HCT116 (cell line): ENCODE measurements at regions not wholly inside any gene's neighbourhood (a gene's known extent, or its start where the extent isn't known, plus 50 kb on each side); places are given as distances from the start of the nearest gene placed in this dataset.

Source experiments
- CTCF ChIP-seq, 3 experiments: fragments of 200-600 bp in 1 of 3; sonication (generic) in 1 of 3; IDR thresholded peaks in 2 of 3; conservative IDR thresholded peaks in 1 of 3; 2 replicates each; pipeline ENCODE4 v1.5.1; 2012 to 2017; ENCODE audit warnings: low read depth in 2 of 3, low read length in 2 of 3, antibody characterized with exemption in 1 of 3, borderline replicate concordance in 1 of 3, control low read depth in 1 of 3, mild to moderate bottlenecking in 1 of 3, mixed read lengths in 1 of 3, mixed run types in 1 of 3, moderate library complexity in 1 of 3; ENCODE audit not compliant: insufficient read depth in 1 of 3
- EZH2phosphoT487 ChIP-seq: fragments of 200-600 bp; IDR thresholded peaks from 2 replicates; pipeline ENCODE4 v1.6.1; 2018; ENCODE audit warnings: antibody characterized with exemption, borderline replicate concordance
- FOSL1 ChIP-seq: IDR thresholded peaks from 2 replicates; pipeline ENCODE4 v1.6.1; 2012; ENCODE audit warnings: low read depth
- MAX ChIP-seq: IDR thresholded peaks from 2 replicates; pipeline ENCODE4 v1.6.1; 2012
- POLR2A ChIP-seq: IDR thresholded peaks from 2 replicates; pipeline ENCODE4 v1.7.0; 2011; ENCODE audit warnings: borderline replicate concordance; ENCODE audit not compliant: insufficient read depth, insufficient read length; ENCODE audit errors: extremely low read depth
- POLR2AphosphoS5 ChIP-seq: IDR thresholded peaks from 2 replicates; pipeline ENCODE4 v1.6.1; 2011; ENCODE audit warnings: mild to moderate bottlenecking, low read depth, low read length, moderate library complexity
- REST ChIP-seq: IDR thresholded peaks from 2 replicates; pipeline ENCODE4 v1.6.1; 2012; ENCODE audit warnings: low read depth
- SIN3A ChIP-seq: IDR thresholded peaks from 2 replicates; pipeline ENCODE4 v1.6.1; 2012; ENCODE audit warnings: low read depth
- SP1 ChIP-seq: IDR thresholded peaks from 2 replicates; pipeline ENCODE4 v1.6.1; 2012; ENCODE audit warnings: low read depth
- SRF ChIP-seq: IDR thresholded peaks from 2 replicates; pipeline ENCODE4 v1.6.1; 2012; ENCODE audit warnings: low read depth
- TCF7L2 ChIP-seq: IDR thresholded peaks from 2 replicates; pipeline ENCODE4 v1.7.0; 2011; ENCODE audit warnings: borderline replicate concordance, inconsistent platforms; ENCODE audit not compliant: insufficient read depth, insufficient read length; ENCODE audit errors: extremely low read depth
- ZBTB33 ChIP-seq: IDR thresholded peaks from 2 replicates; pipeline ENCODE4 v1.6.1; 2011; ENCODE audit warnings: mild to moderate bottlenecking, low read length, moderate library complexity; ENCODE audit not compliant: insufficient replicate concordance; ENCODE audit errors: extremely low read depth

- TF ChIP-seq CTCF (IDR thresholded peaks at IDR 0.05 in 2 of 3, conservative IDR thresholded peaks at IDR 0.05 in 1 of 3; ENCODE audit: borderline replicate concordance in 1 of 3, insufficient read depth in 1 of 3, low read depth in 2 of 3, low read length in 2 of 3), result no peak
- TF ChIP-seq ZBTB33, result no peak
- TF ChIP-seq POLR2A, result no peak
- no peak for TF ChIP-seq FOSL1
- no peak for TF ChIP-seq POLR2AphosphoS5
- no peak for TF ChIP-seq EZH2phosphoT487
- TF ChIP-seq REST, result no peak
- TF ChIP-seq SIN3A, result no peak
- TF ChIP-seq MAX, result no peak
- TF ChIP-seq SP1, result no peak
- no peak for TF ChIP-seq SRF
- TF ChIP-seq TCF7L2, result no peak
Measured at GRCh38 chr15:39161096-39161495, 419.8 kb upstream of the THBS1 start.
